HEK293T (cell line): ENCODE measurements at regions not wholly inside any gene's neighbourhood (a gene's known extent, or its start where the extent isn't known, plus 50 kb on each side); places are given as distances from the start of the nearest gene placed in this dataset.
"Not testable (repeated sequence)": the region's sequence is repeated elsewhere in the genome, so short reads cannot be mapped to it uniquely, and the experiment has no call there.

Source experiments
- CTCF ChIA-PET: fragments of 350-600 bp; formaldehyde crosslinking; extraction: SDS; loops from one replicate; lab custom pipeline; 2021; ENCODE audit warnings: antibody characterized with exemption, inconsistent platforms; lab: Yijun Ruan, JAX
- POLR2A ChIA-PET: fragments of 350-600 bp; formaldehyde crosslinking; extraction: SDS; loops from one replicate; lab custom pipeline; 2020; ENCODE audit warnings: antibody characterized with exemption, inconsistent platforms; lab: Yijun Ruan, JAX
- DNase-seq: peaks from one replicate; pipeline ENCODE4 v3.0.0; 2012; ENCODE audit warnings: mixed read lengths; ENCODE audit errors: extremely low spot score
- ARNT ChIP-seq: fragments of 450-650 bp; IDR thresholded peaks from 2 replicates; pipeline ENCODE4 v1.6.1; 2017; ENCODE audit warnings: mild to moderate bottlenecking
- BHLHE40 ChIP-seq: fragments of 450-650 bp; IDR thresholded peaks from 2 replicates; pipeline ENCODE4 v1.6.1; 2016; ENCODE audit warnings: mild to moderate bottlenecking, moderate library complexity, borderline replicate concordance
- CTBP1 ChIP-seq: fragments of 450-650 bp; IDR thresholded peaks from 2 replicates; pipeline ENCODE4 v1.6.1; 2016; ENCODE audit warnings: borderline replicate concordance
- ELF4 ChIP-seq: fragments of 450-650 bp; IDR thresholded peaks from 2 replicates; pipeline ENCODE4 v1.6.1; 2017; ENCODE audit warnings: antibody characterized with exemption
- FOXA1 ChIP-seq: fragments of 450-650 bp; IDR thresholded peaks from 2 replicates; pipeline ENCODE4 v1.6.1; 2016; ENCODE audit warnings: mild to moderate bottlenecking
- FOXK2 ChIP-seq: fragments of 450-650 bp; IDR thresholded peaks from 2 replicates; pipeline ENCODE4 v1.6.1; 2016; ENCODE audit warnings: mild to moderate bottlenecking
- FOXM1 ChIP-seq: fragments of 450-650 bp; IDR thresholded peaks from 2 replicates; pipeline ENCODE4 v1.6.1; 2017; ENCODE audit warnings: mild to moderate bottlenecking, borderline replicate concordance
- HDGF ChIP-seq: fragments of 450-650 bp; IDR thresholded peaks from 2 replicates; pipeline ENCODE4 v1.6.1; 2017; ENCODE audit warnings: antibody characterized with exemption, borderline replicate concordance
- L3MBTL2 ChIP-seq: fragments of 450-650 bp; conservative IDR thresholded peaks from 2 replicates; pipeline ENCODE4 v1.6.1; 2016; ENCODE audit warnings: mild to moderate bottlenecking
- LEF1 ChIP-seq: fragments of 450-650 bp; IDR thresholded peaks from 2 replicates; pipeline ENCODE4 v1.6.1; 2017; ENCODE audit warnings: mild to moderate bottlenecking, borderline replicate concordance
- NFRKB ChIP-seq: fragments of 450-650 bp; IDR thresholded peaks from 2 replicates; pipeline ENCODE4 v1.6.1; 2016; ENCODE audit warnings: mild to moderate bottlenecking, moderate library complexity
- PKNOX1 ChIP-seq: fragments of 450-650 bp; IDR thresholded peaks from 2 replicates; pipeline ENCODE4 v1.6.1; 2016
- SP1 ChIP-seq: fragments of 450-650 bp; IDR thresholded peaks from 2 replicates; pipeline ENCODE4 v1.6.1; 2017
- SUZ12 ChIP-seq: fragments of 450-650 bp; IDR thresholded peaks from 2 replicates; pipeline ENCODE4 v1.6.1; 2016; ENCODE audit warnings: mild to moderate bottlenecking
- TARDBP ChIP-seq: fragments of 450-650 bp; IDR thresholded peaks from 2 replicates; pipeline ENCODE4 v1.6.1; 2016
- ZNF384 ChIP-seq: fragments of 450-650 bp; IDR thresholded peaks from 2 replicates; pipeline ENCODE4 v1.6.1; 2016

GRCh38 chr2:228581731-228582130 is 400.2 kb upstream of the SPHKAP start:
- ChIA-PET CTCF (no interaction called here), POLR2A (no interaction called here)
- no peak for TF ChIP-seq HDGF
- TF ChIP-seq ARNT = no peak
- TF ChIP-seq BHLHE40 = no peak
- no peak for TF ChIP-seq SP1
- TF ChIP-seq TARDBP = no peak
- TF ChIP-seq PKNOX1 = no peak
- DNase-seq = no peak

- ChIA-PET CTCF (no interaction called here), POLR2A (no interaction called here)
- DNase-seq = no peak
- TF ChIP-seq BHLHE40 (no peak), LEF1 (no peak), SP1 (no peak), ARNT (no peak), CTBP1 (no peak)
These were observed 394.4 kb upstream of the SPHKAP start for GRCh38 chr2:228575897-228576296.

GRCh38 chr2:228568275-228568674 is 386.8 kb upstream of the SPHKAP start:
- POLR2A ChIA-PET, CTCF ChIA-PET, DNase-seq: not testable (repeated sequence)

GRCh38 chr2:228561816-228562215 is 380.3 kb upstream of the SPHKAP start:
- DNase-seq = no peak
- CTCF ChIA-PET = no interaction called here
- POLR2A ChIA-PET = no interaction called here
- TF ChIP-seq SUZ12 (no peak), PKNOX1 (no peak), FOXK2 (no peak), HDGF (no peak), LEF1 (no peak), L3MBTL2 (no peak), FOXA1 (no peak), NFRKB (no peak), TARDBP (no peak), CTBP1 (no peak), BHLHE40 (no peak), FOXM1 (no peak), ARNT (no peak), SP1 (no peak), ZNF384 (no peak), ELF4 (no peak)

GRCh38 chr2:228559774-228560415 is 378.4 kb upstream of the SPHKAP start:
- ChIA-PET CTCF (no interaction called here), POLR2A (no interaction called here)
- no peak for TF ChIP-seq FOXK2
- no peak for DNase-seq

- TF ChIP-seq ELF4 (no peak), SP1 (no peak), L3MBTL2 (no peak), LEF1 (no peak), PKNOX1 (no peak), NFRKB (no peak), TARDBP (no peak)
- no peak for DNase-seq
- ChIA-PET CTCF (no interaction called here), POLR2A (no interaction called here)
These were observed 375.2 kb upstream of the SPHKAP start for GRCh38 chr2:228556717-228557116.

- ChIA-PET CTCF (no interaction called here), POLR2A (no interaction called here)
- TF ChIP-seq PKNOX1 = no peak
- TF ChIP-seq NFRKB = no peak
- no peak for TF ChIP-seq ZNF384
- no peak for TF ChIP-seq LEF1
- no peak for TF ChIP-seq ELF4
- TF ChIP-seq FOXA1 = no peak
- no peak for TF ChIP-seq FOXK2
- TF ChIP-seq SP1 = no peak
- no peak for TF ChIP-seq CTBP1
- TF ChIP-seq FOXM1 = no peak
- no peak for TF ChIP-seq BHLHE40
- no peak for TF ChIP-seq ARNT
- TF ChIP-seq TARDBP = no peak
- TF ChIP-seq L3MBTL2 = no peak
- no peak for TF ChIP-seq SUZ12
- TF ChIP-seq HDGF = no peak
- DNase-seq = no peak
These were observed 368.0 kb upstream of the SPHKAP start for GRCh38 chr2:228549441-228550007.
